ENCODE measurements at regions not wholly inside any gene's neighbourhood (a gene's known extent, or its start where the extent isn't known, plus 50 kb on each side); places are given as distances from the start of the nearest gene placed in this dataset.
"Not testable (repeated sequence)": the region's sequence is repeated elsewhere in the genome, so short reads cannot be mapped to it uniquely, and the experiment has no call there.

DNA sequence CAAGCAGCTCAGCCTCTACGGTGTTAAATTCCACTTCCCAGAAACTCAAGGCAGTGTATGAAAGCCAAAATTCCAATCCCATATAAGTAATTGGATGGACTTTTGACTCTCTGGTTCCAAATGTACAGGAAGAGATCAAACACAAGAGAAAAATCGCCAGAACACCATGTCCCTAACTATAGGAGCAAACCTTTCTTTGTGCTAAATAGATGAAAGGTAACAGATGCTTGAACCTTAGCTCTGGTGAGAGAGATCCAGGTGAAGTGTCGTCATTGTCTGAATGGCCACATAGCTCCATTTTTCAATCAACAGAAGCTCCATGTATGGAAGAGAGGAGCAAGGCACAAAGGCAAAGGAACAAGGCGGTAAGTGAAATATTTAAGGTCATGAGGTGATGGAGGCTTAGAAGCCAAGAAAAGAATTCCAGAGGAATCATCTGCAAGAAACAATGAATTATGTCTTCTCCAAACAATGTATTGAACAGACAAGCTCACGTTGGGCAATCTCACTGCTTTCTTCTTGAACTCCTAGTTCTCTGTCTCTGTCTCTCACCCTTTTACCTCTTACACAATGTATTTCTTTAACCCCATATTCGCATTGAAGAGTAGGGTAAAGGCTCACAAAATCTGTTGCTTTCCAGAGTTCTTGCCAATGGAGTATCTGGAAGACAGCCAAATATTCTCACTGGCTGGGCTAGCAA, 585.1 kb downstream of the GATA3 start:
- Mint-ChIP-seq H3K9me3 (peaks cover 4% of the 10 kb centered on the region), H3K4me1 (no peaks in the 10 kb centered on the region), H3K27ac (no peak overlapping the region), H3K4me3 (no peak overlapping the region), H3K36me3 (no peaks in the 10 kb centered on the region)
- no peak for DNase-seq (ENCODE audit: low spot score in 2 of 2)
- ATAC-seq, result no peak

DNA sequence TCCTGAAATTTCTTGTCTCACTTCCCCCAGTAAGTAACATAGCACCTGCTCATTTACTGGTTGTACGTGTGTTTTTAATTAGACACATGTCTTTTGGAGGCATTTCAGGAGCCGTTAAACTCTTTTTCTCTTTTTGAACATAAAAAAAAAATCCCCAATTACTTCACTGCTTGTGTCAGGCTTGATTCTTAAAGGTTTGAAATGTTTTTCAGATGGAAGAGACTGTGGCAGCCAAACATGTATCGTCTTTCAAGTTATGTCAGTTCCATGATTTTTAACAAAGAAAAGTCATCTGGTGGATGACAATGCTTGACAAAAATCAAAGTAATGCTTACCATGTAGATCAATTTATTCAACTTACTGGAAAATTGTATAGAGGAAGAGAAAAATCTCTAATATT, 585.8 kb downstream of the GATA3 start:
- ATAC-seq, result no peak

DNA sequence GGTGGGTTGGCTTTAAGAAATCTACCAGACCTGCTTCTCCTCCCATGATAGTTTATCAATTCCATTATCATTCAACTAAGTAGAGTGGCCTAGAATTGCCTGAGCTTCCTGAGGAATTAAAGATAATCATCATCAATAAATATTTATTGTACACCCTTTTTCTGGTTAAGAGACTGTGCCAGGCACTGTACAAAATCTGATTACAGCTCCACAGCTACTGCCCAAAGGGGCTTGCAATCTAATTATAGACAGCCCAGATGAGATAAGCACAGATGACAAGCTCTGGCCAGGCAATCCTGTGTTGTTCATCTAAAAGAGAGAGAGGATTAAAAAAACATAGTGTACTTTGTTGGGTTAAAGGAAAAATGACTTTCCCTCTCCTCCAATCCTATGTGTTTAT, 586.4 kb downstream of the GATA3 start:
- ATAC-seq (no peak), DNase-seq (ENCODE audit: low spot score in 2 of 2) (no peak)
- peaks cover 4% of the 10 kb centered on the region for H3K9me3 Mint-ChIP-seq
- no peak overlapping the region for H3K27ac Mint-ChIP-seq
- no peaks in the 10 kb centered on the region for H3K36me3 Mint-ChIP-seq
- no peak overlapping the region for H3K4me3 Mint-ChIP-seq
- no peaks in the 10 kb centered on the region for H3K4me1 Mint-ChIP-seq

More for the DNA sequence above, 585.8 kb downstream of the GATA3 start:
- DNase-seq (ENCODE audit: low spot score in 2 of 2), result no peak
- Mint-ChIP-seq H3K36me3 (no peaks in the 10 kb centered on the region), H3K27ac (no peak overlapping the region), H3K4me1 (no peaks in the 10 kb centered on the region), H3K4me3 (no peak overlapping the region), H3K9me3 (peaks cover 4% of the 10 kb centered on the region)

DNA sequence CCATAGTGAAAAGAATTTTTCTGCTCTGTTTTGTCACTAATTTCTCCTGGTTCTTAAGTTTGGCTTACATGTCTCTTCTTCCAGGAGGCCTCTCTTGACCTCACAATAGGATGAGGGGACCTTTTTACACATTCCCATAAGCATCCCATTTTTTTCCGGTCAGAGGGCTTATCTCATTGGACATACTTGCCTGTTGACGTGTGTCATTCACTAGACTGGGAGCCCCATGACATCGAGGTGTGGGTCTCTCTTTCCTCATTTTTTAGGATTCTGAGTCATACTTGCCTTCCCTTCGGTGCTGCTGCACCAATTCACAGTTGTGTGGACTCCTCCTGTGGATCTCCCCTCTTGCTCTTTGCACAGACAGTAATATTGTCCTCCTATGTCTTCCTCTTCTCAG, 601.8 kb downstream of the GATA3 start:
- H3K9me3 Mint-ChIP-seq, result no peaks in the 10 kb centered on the region
- ATAC-seq (no peak), DNase-seq (ENCODE audit: low spot score in 2 of 2) (no peak)
- H3K4me1 Mint-ChIP-seq, result no peaks in the 10 kb centered on the region
- H3K27ac Mint-ChIP-seq, result no peak overlapping the region
- no peaks in the 10 kb centered on the region for H3K36me3 Mint-ChIP-seq
- no peak overlapping the region for H3K4me3 Mint-ChIP-seq

DNA sequence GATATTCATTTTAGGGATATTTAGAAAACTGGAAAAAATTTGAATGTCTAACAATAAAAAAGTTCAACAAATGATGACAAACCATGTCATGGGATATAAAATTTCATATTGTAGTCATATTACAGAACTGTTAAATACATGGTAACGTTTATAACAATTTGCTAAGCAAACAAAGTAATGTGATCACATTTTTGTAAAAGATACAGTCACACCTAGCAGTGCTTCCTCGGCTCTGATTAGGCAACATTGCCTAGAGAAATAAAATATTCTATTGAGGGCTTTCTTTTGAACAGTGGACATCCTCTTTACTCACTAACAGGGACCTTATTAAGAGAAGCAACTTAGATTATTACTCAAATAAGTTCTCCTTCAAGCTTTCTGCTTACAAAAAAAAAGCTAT, 605.5 kb downstream of the GATA3 start:
- Mint-ChIP-seq H3K9me3 (no peaks in the 10 kb centered on the region), H3K4me3 (no peak overlapping the region), H3K27ac (no peak overlapping the region), H3K36me3 (no peaks in the 10 kb centered on the region), H3K4me1 (no peaks in the 10 kb centered on the region)
- no peak for DNase-seq (ENCODE audit: low spot score in 2 of 2)
- no peak for ATAC-seq

DNA sequence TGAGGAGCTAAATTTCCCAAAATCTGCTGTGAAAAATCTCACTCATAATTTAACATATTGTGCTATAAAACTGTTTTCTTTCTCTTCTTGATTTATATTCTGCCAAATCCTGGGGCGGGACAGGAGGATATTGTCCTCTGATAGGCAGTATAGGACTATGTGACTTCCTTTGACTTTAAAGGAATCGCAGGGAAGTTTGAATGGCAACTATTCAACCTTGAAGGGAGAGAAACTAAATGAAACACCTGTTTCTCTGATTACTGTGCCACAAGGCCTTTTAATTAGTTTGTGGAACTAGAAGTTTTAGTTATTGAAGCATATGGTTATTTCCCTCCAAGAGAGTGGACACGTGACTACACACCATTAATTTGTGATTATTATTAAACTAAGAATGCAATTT, 607.4 kb downstream of the GATA3 start:
- ATAC-seq, result no peak
- Mint-ChIP-seq H3K4me3 (no peak overlapping the region), H3K9me3 (no peaks in the 10 kb centered on the region), H3K27ac (no peak overlapping the region), H3K4me1 (no peaks in the 10 kb centered on the region), H3K36me3 (no peaks in the 10 kb centered on the region)
- DNase-seq (ENCODE audit: low spot score in 2 of 2), result no peak

DNA sequence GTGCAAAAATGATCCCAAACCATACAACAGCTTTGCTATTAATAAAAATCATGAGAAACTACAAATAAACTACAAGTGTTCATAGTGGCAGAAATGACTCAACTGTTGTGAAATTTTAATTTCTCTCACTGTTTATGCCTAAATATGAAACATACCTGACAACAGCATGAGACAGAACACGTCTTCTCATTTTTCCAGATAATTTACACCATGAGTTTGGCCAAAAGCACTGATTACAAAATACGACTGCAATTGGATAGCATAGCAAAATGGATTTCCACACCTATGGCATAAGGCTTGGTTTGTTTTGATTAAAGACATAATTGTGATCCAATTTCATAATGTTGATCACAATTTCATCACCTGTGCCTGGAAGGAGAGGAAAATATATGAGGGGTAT, 608.6 kb downstream of the GATA3 start:
- no peaks in the 10 kb centered on the region for H3K36me3 Mint-ChIP-seq
- H3K4me3 Mint-ChIP-seq, result no peak overlapping the region
- H3K9me3 Mint-ChIP-seq, result no peaks in the 10 kb centered on the region
- ATAC-seq, result no peak
- H3K27ac Mint-ChIP-seq, result no peak overlapping the region
- H3K4me1 Mint-ChIP-seq, result no peaks in the 10 kb centered on the region
- no peak for DNase-seq (ENCODE audit: low spot score in 2 of 2)

DNA sequence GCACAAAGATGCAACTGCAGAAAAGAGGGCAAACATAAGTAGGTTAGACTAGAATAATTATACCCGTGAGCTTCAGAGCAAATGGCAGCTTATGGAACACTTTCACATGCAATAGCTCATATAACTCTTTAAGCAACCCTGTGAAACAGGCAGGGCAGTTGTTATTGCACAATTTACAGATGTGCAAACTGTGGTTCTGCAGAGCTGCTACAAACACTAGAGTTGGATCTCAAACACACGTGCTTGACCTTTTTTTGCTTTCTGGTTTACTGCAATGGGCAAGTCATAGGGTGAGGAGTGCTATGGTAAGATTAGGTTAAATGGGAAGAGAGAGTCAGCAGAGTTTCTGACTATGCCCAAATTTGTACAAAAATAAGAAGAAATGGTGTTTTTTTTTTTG, 610.8 kb downstream of the GATA3 start:
- DNase-seq (ENCODE audit: low spot score in 2 of 2) (no peak), ATAC-seq (no peak)
- no peak overlapping the region for H3K4me3 Mint-ChIP-seq
- H3K4me1 Mint-ChIP-seq, result no peaks in the 10 kb centered on the region
- H3K9me3 Mint-ChIP-seq, result no peaks in the 10 kb centered on the region
- no peaks in the 10 kb centered on the region for H3K36me3 Mint-ChIP-seq
- H3K27ac Mint-ChIP-seq, result no peak overlapping the region

DNA sequence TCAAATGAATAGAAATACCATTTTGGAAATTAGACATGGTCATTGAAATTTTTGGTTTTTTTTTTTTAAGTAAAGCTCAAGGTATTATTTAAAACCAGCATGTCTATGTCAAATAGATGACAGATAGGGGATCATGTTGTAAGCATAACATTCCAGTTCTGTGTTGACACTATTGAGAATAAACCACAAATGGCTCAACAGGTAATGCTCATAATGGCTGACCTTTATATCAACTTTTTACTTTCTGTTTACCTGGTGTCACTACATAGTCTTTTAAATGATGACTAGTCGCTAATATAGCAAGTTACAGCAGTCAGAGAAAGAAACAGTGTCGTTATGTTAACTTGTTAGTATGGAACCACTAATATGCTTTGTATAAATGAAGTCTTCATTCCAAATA, 616.0 kb downstream of the GATA3 start:
- Mint-ChIP-seq H3K27ac (no peak overlapping the region), H3K4me3 (no peak overlapping the region), H3K9me3 (peaks cover 6% of the 10 kb centered on the region), H3K36me3 (no peaks in the 10 kb centered on the region), H3K4me1 (no peaks in the 10 kb centered on the region)
- ATAC-seq (no peak), DNase-seq (ENCODE audit: low spot score in 2 of 2) (no peak)

DNA sequence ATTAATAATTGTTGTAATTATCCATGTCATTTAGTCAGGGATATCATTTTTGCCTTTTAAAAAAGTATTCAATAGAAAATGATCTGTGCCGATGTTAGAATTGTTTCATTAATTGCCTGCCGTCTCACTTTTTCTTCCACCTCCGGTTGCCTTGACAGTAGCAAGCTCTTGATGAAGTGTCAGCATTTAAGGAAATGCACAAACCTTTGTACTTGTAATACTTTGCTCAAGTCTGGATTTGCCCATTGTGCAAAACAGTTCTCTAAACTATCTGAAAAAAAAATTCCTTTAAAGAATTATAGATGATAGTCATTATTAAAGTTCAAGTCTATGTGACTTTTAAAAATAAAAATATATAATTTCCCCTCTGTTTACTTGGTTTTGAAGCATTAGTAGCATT, 619.7 kb downstream of the GATA3 start:
- Mint-ChIP-seq H3K27ac (no peak overlapping the region), H3K4me3 (no peak overlapping the region), H3K9me3 (peaks cover 6% of the 10 kb centered on the region), H3K4me1 (no peaks in the 10 kb centered on the region), H3K36me3 (no peaks in the 10 kb centered on the region)
- ATAC-seq (no peak), DNase-seq (ENCODE audit: low spot score in 2 of 2) (no peak)

DNA sequence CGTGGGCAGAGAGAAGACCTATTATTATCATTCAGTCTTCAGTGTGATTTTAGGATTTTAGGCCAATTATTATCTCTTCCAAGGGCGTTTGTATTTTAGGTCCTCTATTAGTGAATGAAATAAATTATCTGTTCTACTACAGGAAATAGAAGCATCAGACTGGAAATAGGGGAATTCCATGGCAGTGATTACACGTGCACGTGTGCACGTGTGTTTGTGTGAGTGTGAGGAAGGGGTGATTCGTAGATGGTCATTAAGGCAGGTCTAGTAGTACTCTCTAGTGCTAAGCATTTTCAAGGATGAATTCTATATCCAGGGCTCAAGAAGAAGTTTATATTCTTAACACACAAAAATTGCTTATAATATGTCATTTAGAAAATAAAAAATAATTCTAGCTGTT, 623.2 kb downstream of the GATA3 start:
- Mint-ChIP-seq H3K4me3 (no peak overlapping the region), H3K36me3 (no peaks in the 10 kb centered on the region), H3K4me1 (no peaks in the 10 kb centered on the region), H3K9me3 (peaks cover 2% of the 10 kb centered on the region), H3K27ac (no peak overlapping the region)
- no peak for ATAC-seq
- no peak for DNase-seq (ENCODE audit: low spot score in 2 of 2)

DNA sequence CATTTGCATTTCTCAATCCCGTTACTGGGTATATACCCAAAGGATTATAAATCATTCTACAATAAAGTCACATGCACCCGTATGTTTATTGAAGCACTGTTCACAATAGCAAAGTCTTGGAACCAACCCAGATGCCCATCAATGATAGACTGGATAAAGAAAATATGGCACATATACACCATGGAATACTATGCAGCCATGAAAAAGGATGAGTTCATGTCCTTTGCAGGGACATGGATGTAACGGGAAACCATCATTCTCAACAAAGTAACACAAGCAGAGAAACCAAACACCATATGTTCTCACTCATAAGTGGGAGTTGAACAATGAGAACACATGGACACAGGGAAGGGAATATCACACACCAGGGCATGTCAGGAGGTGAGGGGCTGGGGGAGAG, 630.4 kb downstream of the GATA3 start:
- not testable (repeated sequence) for H3K27ac Mint-ChIP-seq; DNase-seq (ENCODE audit: low spot score in 2 of 2); H3K4me3 Mint-ChIP-seq

DNA sequence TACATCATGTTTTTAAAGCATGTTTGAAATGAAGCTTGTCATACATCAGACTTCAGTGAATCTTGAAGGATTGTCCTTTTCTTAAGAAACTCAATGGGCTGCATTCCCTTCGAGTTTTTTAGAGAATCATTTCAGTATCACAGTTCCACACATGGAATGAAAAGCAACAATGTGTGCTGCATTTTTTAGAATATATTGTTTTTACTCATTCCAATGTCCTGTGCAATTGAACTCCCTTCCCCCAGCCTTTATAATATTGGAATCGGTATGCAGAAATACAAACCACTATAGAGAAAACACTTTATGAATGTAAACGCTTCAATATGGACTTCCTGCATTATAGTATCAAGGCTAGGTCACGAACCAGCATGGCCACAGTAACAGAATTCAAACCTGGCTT, 634.4 kb downstream of the GATA3 start:
- no peak for DNase-seq (ENCODE audit: low spot score in 2 of 2)
- Mint-ChIP-seq H3K36me3 (no peaks in the 10 kb centered on the region), H3K9me3 (peaks cover 6% of the 10 kb centered on the region), H3K4me3 (no peak overlapping the region), H3K4me1 (no peaks in the 10 kb centered on the region), H3K27ac (no peak overlapping the region)
- no peak for ATAC-seq

More for the DNA sequence above, 630.4 kb downstream of the GATA3 start:
- not testable (repeated sequence) for H3K9me3 Mint-ChIP-seq, H3K36me3 Mint-ChIP-seq, H3K4me1 Mint-ChIP-seq, ATAC-seq

DNA sequence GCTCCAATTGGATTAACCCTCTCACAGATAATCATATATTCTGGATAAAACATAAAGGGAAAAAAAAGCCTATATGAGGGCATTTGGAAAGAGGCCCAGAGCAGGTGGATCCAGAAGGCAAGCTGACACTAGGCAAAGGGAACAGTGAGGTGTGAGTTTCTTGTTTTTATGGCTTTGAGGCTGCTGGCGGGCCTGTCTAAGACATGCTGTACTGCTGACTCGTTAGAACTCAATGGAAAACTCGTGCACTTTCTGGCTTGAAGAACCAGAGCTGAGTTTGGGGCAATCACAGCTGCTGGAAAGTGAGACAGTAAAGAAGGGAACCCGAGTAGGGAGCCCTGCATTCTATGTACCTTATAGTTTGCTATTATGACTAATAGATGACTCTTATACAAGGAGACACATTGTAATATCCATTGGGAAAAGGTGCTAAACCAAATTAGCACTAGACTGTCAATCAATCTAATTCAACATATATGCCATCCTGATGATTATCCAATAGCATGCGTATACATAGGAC, 637.1 kb downstream of the GATA3 start:
- Mint-ChIP-seq H3K4me3 (no peak overlapping the region), H3K36me3 (no peaks in the 10 kb centered on the region), H3K27ac (no peak overlapping the region), H3K4me1 (no peaks in the 10 kb centered on the region), H3K9me3 (peaks cover 3% of the 10 kb centered on the region)
- no peak for ATAC-seq
- no peak for DNase-seq (ENCODE audit: low spot score in 2 of 2)

DNA sequence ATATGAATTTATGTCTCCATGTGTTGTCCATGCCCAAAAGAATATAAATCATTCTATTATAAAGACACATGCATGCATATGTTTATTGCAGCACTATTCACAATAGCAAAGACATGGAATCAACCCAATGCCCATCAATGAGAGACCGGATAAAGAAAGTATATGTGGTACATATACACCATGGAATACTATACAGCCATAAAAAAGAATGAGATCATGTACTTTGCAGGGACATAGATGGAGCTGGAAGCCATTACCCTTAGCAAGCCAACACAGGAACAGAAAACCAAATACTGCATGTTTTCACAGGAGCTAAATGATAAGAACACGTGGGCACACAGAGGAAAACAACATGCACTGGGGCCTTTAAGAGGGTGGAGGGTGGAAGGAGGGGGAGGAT, 639.1 kb downstream of the GATA3 start:
- not testable (repeated sequence) for ATAC-seq

DNA sequence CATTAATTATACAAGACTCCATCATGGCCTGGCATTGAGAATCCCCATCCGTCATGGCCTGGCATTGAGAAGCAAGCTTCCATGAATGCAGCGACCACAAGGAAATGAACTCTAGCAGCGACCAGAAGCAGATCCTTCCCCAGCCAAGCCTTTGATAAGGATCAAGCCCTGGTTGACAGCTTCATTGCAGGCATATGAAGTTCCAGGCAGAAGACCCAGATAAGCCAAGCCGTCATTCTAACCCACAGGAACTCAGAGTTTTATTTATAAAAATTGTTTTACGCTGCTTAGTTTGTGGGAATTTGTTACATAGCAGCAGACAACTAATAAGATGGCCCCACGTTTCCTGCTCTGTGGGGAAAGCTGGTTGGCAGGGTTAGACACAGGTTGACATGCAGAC, 642.3 kb downstream of the GATA3 start:
- DNase-seq (ENCODE audit: low spot score in 2 of 2) (no peak), ATAC-seq (no peak)
- Mint-ChIP-seq H3K4me3 (no peak overlapping the region), H3K4me1 (no peaks in the 10 kb centered on the region), H3K36me3 (no peaks in the 10 kb centered on the region), H3K27ac (no peak overlapping the region), H3K9me3 (peaks cover 3% of the 10 kb centered on the region)

More for the DNA sequence above, 639.1 kb downstream of the GATA3 start:
- H3K4me3 Mint-ChIP-seq; H3K36me3 Mint-ChIP-seq; H3K4me1 Mint-ChIP-seq; DNase-seq (ENCODE audit: low spot score in 2 of 2); H3K9me3 Mint-ChIP-seq; H3K27ac Mint-ChIP-seq: not testable (repeated sequence)

DNA sequence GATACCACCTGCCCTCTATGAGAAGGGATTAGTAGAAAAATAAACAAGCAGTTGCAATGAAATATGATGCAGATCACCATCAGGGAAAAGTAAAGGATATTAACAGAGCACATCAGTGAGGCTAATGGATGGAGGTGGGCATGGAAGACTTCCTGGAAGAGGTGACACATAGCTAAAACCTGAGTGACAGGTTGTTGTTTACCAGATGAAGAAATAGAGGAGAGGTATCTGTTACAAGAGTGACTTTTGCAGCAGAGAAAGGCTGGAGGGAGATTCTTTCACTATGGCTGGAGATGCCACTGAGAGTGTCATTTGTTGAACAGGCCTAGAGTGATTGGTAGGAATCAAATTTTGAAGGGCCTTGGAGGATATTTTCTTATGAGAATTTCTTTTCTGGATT, 646.2 kb downstream of the GATA3 start:
- DNase-seq (ENCODE audit: low spot score in 2 of 2) (no peak), ATAC-seq (no peak)
- Mint-ChIP-seq H3K36me3 (no peaks in the 10 kb centered on the region), H3K9me3 (no peaks in the 10 kb centered on the region), H3K27ac (no peak overlapping the region), H3K4me1 (no peaks in the 10 kb centered on the region), H3K4me3 (no peak overlapping the region)

Data from stimulated activated effector memory CD8-positive, alpha-beta T cell treated with anti-CD3 and anti-CD28 coated beads, Interleukin-12 subunit alpha, Interleukin-12 subunit beta, amount 100 ng/mL, for 72 hours (primary cell).